ENCODE measurements at regions not wholly inside any gene's neighbourhood (a gene's known extent, or its start where the extent isn't known, plus 50 kb on each side); places are given as distances from the start of the nearest gene placed in this dataset.

- TF ChIP-seq JUN (IDR thresholded peaks at IDR 0.05) (no peak), SMC3 (IDR thresholded peaks at IDR 0.05) (no peak), POLR2A (IDR thresholded peaks at IDR 0.05; ENCODE audit: low read length) (no peak), EP300 (IDR thresholded peaks at IDR 0.05) (no peak), CTCF (IDR thresholded peaks at IDR 0.05) (no peak), JUNB (IDR thresholded peaks at IDR 0.05) (no peak), HOXB13 (CRISPR knock-in tag; IDR thresholded peaks at IDR 0.05; ENCODE audit: low read depth) (no peak), ZFP36 (IDR thresholded peaks at IDR 0.05; ENCODE audit: borderline replicate concordance, partially characterized antibody) (no peak), BCL3 (IDR thresholded peaks at IDR 0.05) (no peak)
Measured at GRCh38 chr5:171646102-171647042, 139.2 kb upstream of the SMIM23 start.
